Suprapubic skin (tissue), 4 donors: ENCODE measurements at regions not wholly inside any gene's neighbourhood (a gene's known extent, or its start where the extent isn't known, plus 50 kb on each side); places are given as distances from the start of the nearest gene placed in this dataset.

Source experiments
- DNase-seq, 2 donors: peaks; one replicate each; pipeline ENCODE4 v3.0.0-alpha.2; 2019; ENCODE audit warnings: low spot score in 2 of 2
- H3K27ac ChIP-seq: fragments of 200-600 bp; sonication (generic); one replicate; pipeline ENCODE4 v1.5.1; 2019
- H3K27me3 ChIP-seq: fragments of 200-600 bp; sonication (generic); one replicate; pipeline ENCODE4 v1.5.1; 2019
- H3K36me3 ChIP-seq: fragments of 200-600 bp; sonication (generic); one replicate; pipeline ENCODE4 v1.5.1; 2019
- H3K4me1 ChIP-seq: fragments of 200-600 bp; sonication (generic); one replicate; pipeline ENCODE4 v1.5.1; 2019
- H3K4me3 ChIP-seq: fragments of 200-600 bp; sonication (generic); one replicate; pipeline ENCODE4 v1.5.1; 2019; ENCODE audit warnings: mild to moderate bottlenecking
- H3K9me3 ChIP-seq: fragments of 200-600 bp; sonication (generic); one replicate; pipeline ENCODE4 v1.5.1; 2019
- EP300 ChIP-seq: sonication (generic); formaldehyde crosslinking; IDR thresholded peaks from one replicate; pipeline ENCODE4 v1.6.1; 2017; ENCODE audit warnings: antibody characterized with exemption
- POLR2A ChIP-seq, 2 donors: fragments of 450-650 bp; IDR thresholded peaks; one replicate each; pipeline ENCODE4 v1.6.1; 2017; ENCODE audit warnings: antibody characterized with exemption in 2 of 2, mild to moderate bottlenecking in 2 of 2, moderate library complexity in 2 of 2
- POLR2AphosphoS5 ChIP-seq, 3 donors: sonication (generic); formaldehyde crosslinking; IDR thresholded peaks; one replicate each; pipeline ENCODE4 v1.6.1; 2017; ENCODE audit warnings: antibody characterized with exemption in 3 of 3
- WGBS: methylation state at CpG from one replicate; pipeline ENCODE4 v1.1.5; 2018; 5-methylcytosine and 5-hydroxymethylcytosine counted together
- TF ChIP-seq, protein P1 (sequence below), 2 donors: fragments of 200-600 bp in 1 of 2; fragments of 450-650 bp in 1 of 2; sonication (generic) in 1 of 2; IDR thresholded peaks; one replicate each; pipeline ENCODE4 v1.5.1; 2016 to 2019; ENCODE audit warnings: antibody characterized with exemption in 2 of 2, mild to moderate bottlenecking in 1 of 2, moderate library complexity in 1 of 2

DNA sequence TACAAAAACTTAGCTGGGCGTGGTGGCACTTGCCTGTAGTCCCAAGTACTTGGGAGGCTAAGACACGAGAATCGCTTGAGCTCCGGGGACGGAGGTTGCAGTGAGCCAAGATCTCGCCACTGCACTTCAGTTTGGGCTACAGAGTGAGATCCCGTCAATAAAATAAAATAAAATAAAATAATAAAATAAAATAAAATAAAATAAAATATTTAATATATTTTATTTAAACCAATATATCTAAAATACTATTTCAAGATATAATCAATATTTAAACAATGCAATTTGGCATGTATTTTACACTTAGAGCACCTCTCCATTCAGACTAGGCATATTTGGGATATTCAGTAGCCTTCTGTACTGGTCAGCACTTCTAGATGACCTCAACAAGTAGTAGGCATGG lies 142.1 kb downstream of the FOXA2 start:
- H3K9me3 ChIP-seq: no peaks in the 10 kb centered on the region
- WGBS: 89% methylated on average over 7 of the region's 7 CpGs
- TF ChIP-seq, protein P1, sequence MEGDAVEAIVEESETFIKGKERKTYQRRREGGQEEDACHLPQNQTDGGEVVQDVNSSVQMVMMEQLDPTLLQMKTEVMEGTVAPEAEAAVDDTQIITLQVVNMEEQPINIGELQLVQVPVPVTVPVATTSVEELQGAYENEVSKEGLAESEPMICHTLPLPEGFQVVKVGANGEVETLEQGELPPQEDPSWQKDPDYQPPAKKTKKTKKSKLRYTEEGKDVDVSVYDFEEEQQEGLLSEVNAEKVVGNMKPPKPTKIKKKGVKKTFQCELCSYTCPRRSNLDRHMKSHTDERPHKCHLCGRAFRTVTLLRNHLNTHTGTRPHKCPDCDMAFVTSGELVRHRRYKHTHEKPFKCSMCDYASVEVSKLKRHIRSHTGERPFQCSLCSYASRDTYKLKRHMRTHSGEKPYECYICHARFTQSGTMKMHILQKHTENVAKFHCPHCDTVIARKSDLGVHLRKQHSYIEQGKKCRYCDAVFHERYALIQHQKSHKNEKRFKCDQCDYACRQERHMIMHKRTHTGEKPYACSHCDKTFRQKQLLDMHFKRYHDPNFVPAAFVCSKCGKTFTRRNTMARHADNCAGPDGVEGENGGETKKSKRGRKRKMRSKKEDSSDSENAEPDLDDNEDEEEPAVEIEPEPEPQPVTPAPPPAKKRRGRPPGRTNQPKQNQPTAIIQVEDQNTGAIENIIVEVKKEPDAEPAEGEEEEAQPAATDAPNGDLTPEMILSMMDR (IDR thresholded peaks at IDR 0.05): no peak
- TF ChIP-seq POLR2AphosphoS5 (IDR thresholded peaks at IDR 0.05): no peak
- TF ChIP-seq POLR2A (IDR thresholded peaks at IDR 0.05): no peak
- TF ChIP-seq EP300: no peak
- no peaks in the 10 kb centered on the region for H3K4me1 ChIP-seq
- no peaks in the 10 kb centered on the region for H3K36me3 ChIP-seq
- H3K27me3 ChIP-seq: no peaks in the 10 kb centered on the region
- no peak for DNase-seq
- no peak overlapping the region for H3K27ac ChIP-seq
- no peak overlapping the region for H3K4me3 ChIP-seq

DNA sequence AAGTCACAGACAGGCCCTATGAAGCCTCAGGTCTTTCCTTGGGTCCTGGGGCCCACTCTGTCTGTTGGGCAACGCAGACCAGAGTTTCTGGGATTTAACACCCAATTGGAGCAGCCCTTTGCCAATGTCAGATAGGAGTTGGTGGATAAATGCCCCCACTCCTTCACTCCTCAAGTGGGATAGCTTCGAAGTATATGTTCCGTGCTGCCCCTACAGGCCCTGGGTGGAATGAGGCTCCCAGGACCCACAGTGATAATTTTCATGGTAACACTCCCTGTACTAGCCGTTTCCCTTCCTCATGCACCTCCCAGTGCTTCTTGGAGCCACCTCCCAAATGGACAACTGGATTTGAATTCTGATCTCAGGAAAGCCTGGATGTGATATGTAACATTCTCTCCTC lies 145.4 kb downstream of the FOXA2 start:
- WGBS: 91% methylated on average over 4 of the region's 4 CpGs
- Histone ChIP-seq H3K4me1 (no peaks in the 10 kb centered on the region), H3K27me3 (no peaks in the 10 kb centered on the region), H3K27ac (no peak overlapping the region), H3K36me3 (no peaks in the 10 kb centered on the region), H3K9me3 (no peaks in the 10 kb centered on the region), H3K4me3 (no peak overlapping the region)
- TF ChIP-seq POLR2A (IDR thresholded peaks at IDR 0.05) (no peak), POLR2AphosphoS5 (IDR thresholded peaks at IDR 0.05) (no peak), EP300 (no peak)
- TF ChIP-seq, protein P1 (IDR thresholded peaks at IDR 0.05): no peak
- DNase-seq: no peak

DNA sequence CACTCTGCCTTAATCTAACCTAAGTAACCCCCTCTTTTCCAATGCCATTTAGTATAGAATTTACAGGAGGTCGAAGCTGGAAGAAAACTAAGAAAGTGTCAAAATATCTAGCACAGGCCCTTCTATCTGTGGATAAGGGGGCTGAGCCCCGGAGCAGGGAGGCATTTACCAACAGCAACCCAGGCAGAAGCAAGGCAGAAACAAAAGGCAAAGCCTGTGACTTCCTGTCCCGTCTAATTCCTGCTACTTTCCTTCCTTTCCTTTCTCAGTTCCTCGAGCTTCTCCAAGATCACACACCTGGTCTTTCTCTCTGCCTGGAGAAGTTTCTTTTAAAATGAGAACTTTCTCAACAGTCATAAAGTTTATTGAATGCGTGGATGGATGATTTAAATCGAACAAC lies 146.0 kb downstream of the FOXA2 start:
- Histone ChIP-seq H3K36me3 (no peaks in the 10 kb centered on the region), H3K4me1 (no peaks in the 10 kb centered on the region), H3K27ac (no peak overlapping the region), H3K27me3 (no peaks in the 10 kb centered on the region), H3K4me3 (no peak overlapping the region), H3K9me3 (no peaks in the 10 kb centered on the region)
- no peak for DNase-seq
- 67% methylated on average over 6 of the region's 6 CpGs for WGBS
- TF ChIP-seq POLR2A (IDR thresholded peaks at IDR 0.05): no peak
- TF ChIP-seq, protein P1 (IDR thresholded peaks at IDR 0.05): no peak
- TF ChIP-seq EP300: no peak
- no peak for TF ChIP-seq POLR2AphosphoS5 (IDR thresholded peaks at IDR 0.05)

DNA sequence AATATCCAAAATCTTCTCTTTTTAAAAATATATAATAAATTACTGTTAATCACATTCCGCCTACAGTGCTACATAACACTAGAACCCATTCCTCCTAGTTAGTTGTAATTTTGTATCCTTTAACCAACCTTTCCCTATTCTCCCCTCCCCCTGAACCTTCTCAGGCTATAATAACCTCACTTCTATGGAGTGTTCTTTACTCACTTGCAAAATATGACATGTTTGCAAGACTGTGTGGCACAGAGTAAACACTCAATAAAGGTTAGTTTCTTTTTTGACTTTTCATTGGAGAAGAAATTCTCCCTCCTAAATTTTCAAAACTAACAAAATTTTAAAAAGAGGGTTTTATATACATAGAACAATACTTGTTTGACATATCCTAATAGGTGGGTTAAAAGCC lies 147.0 kb downstream of the FOXA2 start:
- TF ChIP-seq POLR2AphosphoS5 (IDR thresholded peaks at IDR 0.05) (no peak), POLR2A (IDR thresholded peaks at IDR 0.05) (no peak), EP300 (no peak)
- TF ChIP-seq, protein P1 (IDR thresholded peaks at IDR 0.05): no peak

DNA sequence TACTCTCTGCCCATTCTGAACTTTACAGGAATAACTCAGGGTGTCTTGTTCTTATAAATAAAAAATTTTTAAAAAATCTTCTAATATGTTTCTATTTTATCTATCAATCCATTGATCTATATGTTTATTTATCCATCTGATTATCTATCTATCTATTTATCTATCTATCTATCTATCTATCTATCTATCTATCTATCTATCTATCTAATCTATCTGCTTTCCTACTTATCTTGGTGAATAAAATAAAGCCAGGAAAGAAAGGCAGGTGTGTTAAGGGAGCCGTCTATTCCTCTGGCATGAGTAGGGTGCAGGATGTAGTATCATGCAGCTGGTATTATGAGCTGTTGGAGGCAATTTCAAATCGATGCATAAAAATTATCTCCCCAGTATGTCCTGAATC lies 153.0 kb downstream of the FOXA2 start:
- DNase-seq: no peak
- peaks cover 13% of the 10 kb centered on the region for H3K27me3 ChIP-seq
- H3K9me3 ChIP-seq: no peaks in the 10 kb centered on the region
- 78% methylated on average over 2 of the region's 2 CpGs for WGBS
- no peak overlapping the region for H3K27ac ChIP-seq
- no peaks in the 10 kb centered on the region for H3K36me3 ChIP-seq
- TF ChIP-seq POLR2AphosphoS5 (IDR thresholded peaks at IDR 0.05): no peak
- H3K4me3 ChIP-seq: no peak overlapping the region
- no peaks in the 10 kb centered on the region for H3K4me1 ChIP-seq

More for the DNA sequence above, 147.0 kb downstream of the FOXA2 start:
- Histone ChIP-seq H3K27ac (no peak overlapping the region), H3K9me3 (no peaks in the 10 kb centered on the region), H3K27me3 (no peaks in the 10 kb centered on the region), H3K4me1 (no peaks in the 10 kb centered on the region), H3K4me3 (no peak overlapping the region), H3K36me3 (no peaks in the 10 kb centered on the region)
- 92% methylated on average over 1 of the region's 1 CpG for WGBS
- no peak for DNase-seq

DNA sequence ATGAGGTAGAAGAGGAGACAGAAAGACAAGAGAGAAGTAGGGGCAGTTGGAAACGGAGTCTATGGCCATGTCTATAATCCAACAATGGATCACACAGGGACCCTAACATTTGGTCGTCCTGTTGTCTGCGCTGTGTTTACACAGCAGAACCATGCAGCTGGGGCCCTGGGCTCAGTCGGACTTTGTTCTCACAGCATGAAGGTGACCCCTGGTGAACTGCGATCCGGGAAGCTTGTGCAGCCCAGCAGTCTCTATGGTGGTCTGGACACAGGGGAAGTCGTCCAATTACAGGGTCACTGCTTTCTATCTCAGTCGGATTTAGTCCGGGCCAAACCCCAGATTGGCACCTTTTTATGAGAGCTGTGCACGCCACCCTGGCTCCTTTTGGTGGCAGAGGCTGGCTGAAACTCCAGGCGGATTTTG lies 153.6 kb downstream of the FOXA2 start:
- H3K4me1 ChIP-seq: no peaks in the 10 kb centered on the region
- WGBS: 64% methylated on average over 11 of the region's 11 CpGs

More for the DNA sequence above, 153.6 kb downstream of the FOXA2 start:
- Histone ChIP-seq H3K4me3 (no peak overlapping the region), H3K27ac (no peak overlapping the region), H3K27me3 (peaks cover 13% of the 10 kb centered on the region), H3K36me3 (no peaks in the 10 kb centered on the region), H3K9me3 (no peaks in the 10 kb centered on the region)
- DNase-seq: no peak
- TF ChIP-seq POLR2A (IDR thresholded peaks at IDR 0.05): no peak
- no peak for TF ChIP-seq EP300
- TF ChIP-seq, protein P1 (IDR thresholded peaks at IDR 0.05): no peak
- TF ChIP-seq POLR2AphosphoS5 (IDR thresholded peaks at IDR 0.05): no peak
